ENCODE measurements at regions not wholly inside any gene's neighbourhood (a gene's known extent, or its start where the extent isn't known, plus 50 kb on each side); places are given as distances from the start of the nearest gene placed in this dataset.

DNA sequence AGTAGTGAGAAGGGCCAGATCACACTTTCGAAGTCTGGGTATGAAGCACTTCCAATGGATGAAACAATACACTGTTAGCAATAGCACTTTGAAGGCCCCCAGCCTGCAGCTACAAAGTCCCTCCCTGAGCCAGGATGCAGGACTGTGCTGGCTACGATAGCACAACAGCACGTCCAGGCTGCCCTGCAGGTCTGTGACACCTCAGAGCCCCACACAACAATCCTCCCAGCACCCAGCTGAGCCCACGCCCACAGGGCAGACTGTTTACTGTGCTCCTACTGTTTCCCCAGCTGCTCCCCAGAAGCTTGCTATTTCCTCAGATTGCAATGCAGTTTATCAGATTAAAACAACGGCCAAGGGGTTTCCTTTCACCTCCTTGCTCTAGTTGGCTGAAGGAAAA, 71.4 kb downstream of the HTR5A start:
- TF ChIP-seq, protein P1, sequence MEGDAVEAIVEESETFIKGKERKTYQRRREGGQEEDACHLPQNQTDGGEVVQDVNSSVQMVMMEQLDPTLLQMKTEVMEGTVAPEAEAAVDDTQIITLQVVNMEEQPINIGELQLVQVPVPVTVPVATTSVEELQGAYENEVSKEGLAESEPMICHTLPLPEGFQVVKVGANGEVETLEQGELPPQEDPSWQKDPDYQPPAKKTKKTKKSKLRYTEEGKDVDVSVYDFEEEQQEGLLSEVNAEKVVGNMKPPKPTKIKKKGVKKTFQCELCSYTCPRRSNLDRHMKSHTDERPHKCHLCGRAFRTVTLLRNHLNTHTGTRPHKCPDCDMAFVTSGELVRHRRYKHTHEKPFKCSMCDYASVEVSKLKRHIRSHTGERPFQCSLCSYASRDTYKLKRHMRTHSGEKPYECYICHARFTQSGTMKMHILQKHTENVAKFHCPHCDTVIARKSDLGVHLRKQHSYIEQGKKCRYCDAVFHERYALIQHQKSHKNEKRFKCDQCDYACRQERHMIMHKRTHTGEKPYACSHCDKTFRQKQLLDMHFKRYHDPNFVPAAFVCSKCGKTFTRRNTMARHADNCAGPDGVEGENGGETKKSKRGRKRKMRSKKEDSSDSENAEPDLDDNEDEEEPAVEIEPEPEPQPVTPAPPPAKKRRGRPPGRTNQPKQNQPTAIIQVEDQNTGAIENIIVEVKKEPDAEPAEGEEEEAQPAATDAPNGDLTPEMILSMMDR (optimal IDR thresholded peaks at IDR 0.05 in 1 of 3, IDR thresholded peaks at IDR 0.05 in 1 of 3, conservative IDR thresholded peaks at IDR 0.05 in 1 of 3; ENCODE audit: extremely low read depth in 1 of 3, insufficient read depth in 2 of 3, low read length in 3 of 3) = no peak
- TF ChIP-seq EZH2 (IDR thresholded peaks at IDR 0.05; ENCODE audit: low read length) = no peak

Data from keratinocyte (primary cell).